ENCODE measurements at regions not wholly inside any gene's neighbourhood (a gene's known extent, or its start where the extent isn't known, plus 50 kb on each side); places are given as distances from the start of the nearest gene placed in this dataset.

DNA sequence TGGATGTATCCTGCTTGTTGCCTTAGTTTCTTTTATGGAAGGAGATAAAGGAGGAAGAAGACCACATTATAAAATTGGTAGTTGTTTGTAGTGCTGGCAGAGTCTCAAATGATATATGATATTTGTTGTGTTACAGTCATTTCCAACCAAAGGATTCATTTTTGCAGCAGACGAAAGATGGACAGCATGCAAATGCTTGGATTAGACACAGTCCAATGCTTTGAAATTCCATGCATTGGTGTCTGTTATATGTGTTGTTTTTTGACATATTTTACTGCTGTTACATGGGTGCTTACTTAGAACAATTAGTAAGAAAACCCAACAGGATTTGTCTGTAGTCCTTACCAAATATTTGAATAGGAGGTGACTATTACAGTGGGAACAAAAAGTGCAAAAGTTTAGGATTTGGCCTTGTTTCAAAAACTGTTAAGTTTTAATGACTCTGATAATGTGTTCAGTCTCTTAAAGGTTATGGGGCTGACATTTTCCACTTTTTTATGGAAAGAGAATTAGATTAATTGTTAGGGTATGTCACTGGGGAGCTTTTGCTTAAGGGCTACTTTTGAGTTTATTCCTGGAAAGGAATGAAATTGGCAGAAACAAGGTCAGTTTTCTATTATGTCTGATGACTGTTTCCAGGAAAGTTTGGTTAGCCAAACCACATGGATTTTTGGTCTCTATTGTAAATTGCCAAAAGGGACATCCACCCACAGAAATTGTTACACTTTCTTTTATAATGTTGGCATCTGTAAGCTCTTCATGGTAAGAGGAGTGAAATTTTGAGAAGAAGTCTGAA, 229.4 kb upstream of the MMADHC start:
- 0% methylated on average over 1 of the region's 1 CpG for WGBS (ENCODE audit: insufficient coverage, low coverage, missing lambda C conversion rate)
- TF ChIP-seq PML (IDR thresholded peaks at IDR 0.05; ENCODE audit: low read length): no peak
- TF ChIP-seq, protein P1, sequence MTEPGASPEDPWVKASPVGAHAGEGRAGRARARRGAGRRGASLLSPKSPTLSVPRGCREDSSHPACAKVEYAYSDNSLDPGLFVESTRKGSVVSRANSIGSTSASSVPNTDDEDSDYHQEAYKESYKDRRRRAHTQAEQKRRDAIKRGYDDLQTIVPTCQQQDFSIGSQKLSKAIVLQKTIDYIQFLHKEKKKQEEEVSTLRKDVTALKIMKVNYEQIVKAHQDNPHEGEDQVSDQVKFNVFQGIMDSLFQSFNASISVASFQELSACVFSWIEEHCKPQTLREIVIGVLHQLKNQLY (CRISPR knock-in tag; conservative IDR thresholded peaks at IDR 0.05): no peak
- no peak for TF ChIP-seq NCOA4 (IDR thresholded peaks at IDR 0.05; ENCODE audit: partially characterized antibody)
- no peak for TF ChIP-seq BDP1 (IDR thresholded peaks at IDR 0.05; ENCODE audit: insufficient read depth, insufficient read length)
- TF ChIP-seq, protein P2, sequence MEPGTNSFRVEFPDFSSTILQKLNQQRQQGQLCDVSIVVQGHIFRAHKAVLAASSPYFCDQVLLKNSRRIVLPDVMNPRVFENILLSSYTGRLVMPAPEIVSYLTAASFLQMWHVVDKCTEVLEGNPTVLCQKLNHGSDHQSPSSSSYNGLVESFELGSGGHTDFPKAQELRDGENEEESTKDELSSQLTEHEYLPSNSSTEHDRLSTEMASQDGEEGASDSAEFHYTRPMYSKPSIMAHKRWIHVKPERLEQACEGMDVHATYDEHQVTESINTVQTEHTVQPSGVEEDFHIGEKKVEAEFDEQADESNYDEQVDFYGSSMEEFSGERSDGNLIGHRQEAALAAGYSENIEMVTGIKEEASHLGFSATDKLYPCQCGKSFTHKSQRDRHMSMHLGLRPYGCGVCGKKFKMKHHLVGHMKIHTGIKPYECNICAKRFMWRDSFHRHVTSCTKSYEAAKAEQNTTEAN (CRISPR knock-in tag; IDR thresholded peaks at IDR 0.05): no peak
- TF ChIP-seq MCM3 (IDR thresholded peaks at IDR 0.05): no peak
- TF ChIP-seq ZNF444 (CRISPR knock-in tag; IDR thresholded peaks at IDR 0.05): no peak
- no peak for TF ChIP-seq ZNF324 (CRISPR knock-in tag; IDR thresholded peaks at IDR 0.05)
- TF ChIP-seq, protein P3, sequence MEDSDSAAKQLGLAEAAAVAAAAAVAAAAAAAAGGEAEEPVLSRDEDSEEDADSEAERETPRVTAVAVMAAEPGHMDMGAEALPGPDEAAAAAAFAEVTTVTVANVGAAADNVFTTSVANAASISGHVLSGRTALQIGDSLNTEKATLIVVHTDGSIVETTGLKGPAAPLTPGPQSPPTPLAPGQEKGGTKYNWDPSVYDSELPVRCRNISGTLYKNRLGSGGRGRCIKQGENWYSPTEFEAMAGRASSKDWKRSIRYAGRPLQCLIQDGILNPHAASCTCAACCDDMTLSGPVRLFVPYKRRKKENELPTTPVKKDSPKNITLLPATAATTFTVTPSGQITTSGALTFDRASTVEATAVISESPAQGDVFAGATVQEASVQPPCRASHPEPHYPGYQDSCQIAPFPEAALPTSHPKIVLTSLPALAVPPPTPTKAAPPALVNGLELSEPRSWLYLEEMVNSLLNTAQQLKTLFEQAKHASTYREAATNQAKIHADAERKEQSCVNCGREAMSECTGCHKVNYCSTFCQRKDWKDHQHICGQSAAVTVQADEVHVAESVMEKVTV (CRISPR knock-in tag; IDR thresholded peaks at IDR 0.05): no peak
- no peak for TF ChIP-seq HDAC1 (IDR thresholded peaks at IDR 0.05)
- no peak for TF ChIP-seq DPF2 (IDR thresholded peaks at IDR 0.05)
- no peak for TF ChIP-seq POLR2AphosphoS5 (IDR thresholded peaks at IDR 0.05; ENCODE audit: control insufficient read depth, insufficient read depth, low read depth, low read length)
- no peak for TF ChIP-seq TBP (optimal IDR thresholded peaks at IDR 0.05; ENCODE audit: low read depth, low read length)
- TF ChIP-seq GATAD2B (IDR thresholded peaks at IDR 0.05; ENCODE audit: borderline replicate concordance): no peak
- no peak for TF ChIP-seq ADNP (tag; IDR thresholded peaks at IDR 0.05)
- TF ChIP-seq CCNT2 (IDR thresholded peaks at IDR 0.05; ENCODE audit: borderline replicate concordance, extremely low read depth, insufficient read length, low read depth, low read length): no peak
- Histone ChIP-seq H3K9me3 (replicated peaks; ENCODE audit: control insufficient read depth, insufficient read depth, low read depth, low read length) (no peaks in the 10 kb centered on the region; the same call in 1 of the 2 replicates), H3K9me1 (ENCODE audit: control insufficient read depth, insufficient read depth, low read length) (no peaks in the 10 kb centered on the region), H3K27me3 (ENCODE audit: control insufficient read depth in 2 of 2, insufficient read depth in 2 of 2, low read length in 2 of 2) (no peaks in the 10 kb centered on the region), H4K20me1 (replicated peaks; ENCODE audit: control insufficient read depth, insufficient read depth, low read length) (no peaks in the 10 kb centered on the region), H3K4me3 (no peak overlapping the region), H3K36me3 (ENCODE audit: control insufficient read depth, insufficient read depth, low read length) (no peaks in the 10 kb centered on the region), H3K9ac (ENCODE audit: insufficient read depth in 1 of 2, low read depth in 2 of 2, low read length in 2 of 2) (no peak overlapping the region), H3K4me2 (ENCODE audit: insufficient read depth, low read length) (no peak overlapping the region), H2AFZ (ENCODE audit: low read depth, low read length) (no peak overlapping the region), H3K4me1 (replicated peaks in 1 of 2; ENCODE audit: control insufficient read depth in 2 of 2, insufficient read depth in 2 of 2, low read length in 2 of 2) (no peaks in the 10 kb centered on the region), H3K27ac (ENCODE audit: extremely low read depth, low read depth, low read length) (no peak overlapping the region), H3K79me2 (ENCODE audit: control insufficient read depth, insufficient read depth, low read length) (no peaks in the 10 kb centered on the region)
- intact Hi-C loops (cut with micrococcal nuclease): no loop called here
- in situ Hi-C loops (cut with MboI): no loop called here
- CTCF ChIA-PET (ENCODE audit: low intra/inter-chr PET ratio): no interaction called here
- DNase-seq (ENCODE audit: extremely low read depth in 1 of 4, low spot score in 3 of 4) (no peak), ATAC-seq (no peak), FAIRE-seq (no peak)
- BruUV-seq (replicated peaks): no TSS peak
- POLR2A ChIA-PET: no interaction called here

Data from K562 (cell line).